Activated T-helper 1 cell treated with anti-CD3 and anti-CD28 coated beads, Interleukin-12 subunit alpha, Interleukin-12 subunit beta, Interleukin-2, Interleukin-4 antibody, amounts not matched to agents 30 ng/mL and 10 ng/mL and 1 ng/mL, durations not matched to agents 14 hours and 24 hours and 36 hours (primary cell): ENCODE measurements at regions not wholly inside any gene's neighbourhood (a gene's known extent, or its start where the extent isn't known, plus 50 kb on each side); places are given as distances from the start of the nearest gene placed in this dataset.
"Not testable (repeated sequence)": the region's sequence is repeated elsewhere in the genome, so short reads cannot be mapped to it uniquely, and the experiment has no call there.

Experiments
- DNase-seq: peaks from one replicate; pipeline ENCODE4 v3.0.0; 2021; ENCODE audit warnings: low spot score
- H3K27ac Mint-ChIP-seq: one replicate; pipeline ENCODE4 v1.8.0; 2021; ENCODE audit warnings: mild to moderate bottlenecking, mixed read lengths
- H3K27me3 Mint-ChIP-seq: one replicate; pipeline ENCODE4 v1.8.0; 2022; ENCODE audit warnings: mild to moderate bottlenecking, moderate library complexity, mixed read lengths; ENCODE audit not compliant: insufficient read depth
- H3K36me3 Mint-ChIP-seq: one replicate; pipeline ENCODE4 v1.8.0; 2021; ENCODE audit warnings: low read depth, mixed read lengths
- H3K4me1 Mint-ChIP-seq: one replicate; pipeline ENCODE4 v1.8.0; 2021; ENCODE audit warnings: low read depth, mixed read lengths
- H3K4me3 Mint-ChIP-seq: one replicate; pipeline ENCODE4 v1.8.0; 2021; ENCODE audit warnings: mild to moderate bottlenecking, moderate library complexity, mixed read lengths
- H3K9me3 Mint-ChIP-seq: one replicate; pipeline ENCODE4 v1.8.0; 2021; ENCODE audit warnings: mixed read lengths
- intact Hi-C: fragments of 100-400 bp; cut with micrococcal nuclease; formaldehyde crosslinking; loops from one replicate; pipeline ENCODE4 v1.15.1; 2024

DNA sequence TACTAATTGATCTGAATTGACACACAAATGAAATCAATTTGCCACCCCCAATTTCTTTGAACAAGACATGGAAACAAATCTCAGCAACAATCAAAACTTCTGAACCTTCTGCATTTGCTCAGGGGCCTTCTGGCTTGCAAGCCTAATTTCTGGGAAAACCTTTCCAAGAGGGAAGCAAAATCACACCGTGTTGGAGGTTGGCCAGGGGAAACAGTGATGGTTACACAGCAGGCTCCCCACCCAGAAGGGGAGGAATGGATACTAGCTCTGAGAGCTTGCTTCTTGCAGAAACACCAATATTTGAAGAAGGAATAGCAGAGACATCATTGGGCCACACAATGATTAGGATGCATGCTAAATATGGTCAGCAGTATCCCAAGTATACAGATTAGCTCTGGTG, 488.6 kb upstream of the TRPC7 start:
- Mint-ChIP-seq H3K4me1 (no peaks in the 10 kb centered on the region), H3K9me3 (peaks cover 19% of the 10 kb centered on the region), H3K36me3 (no peaks in the 10 kb centered on the region), H3K27me3 (no peaks in the 10 kb centered on the region), H3K4me3 (no peak overlapping the region), H3K27ac (no peak overlapping the region)
- no peak for DNase-seq
- intact Hi-C loops: no loop called here

DNA sequence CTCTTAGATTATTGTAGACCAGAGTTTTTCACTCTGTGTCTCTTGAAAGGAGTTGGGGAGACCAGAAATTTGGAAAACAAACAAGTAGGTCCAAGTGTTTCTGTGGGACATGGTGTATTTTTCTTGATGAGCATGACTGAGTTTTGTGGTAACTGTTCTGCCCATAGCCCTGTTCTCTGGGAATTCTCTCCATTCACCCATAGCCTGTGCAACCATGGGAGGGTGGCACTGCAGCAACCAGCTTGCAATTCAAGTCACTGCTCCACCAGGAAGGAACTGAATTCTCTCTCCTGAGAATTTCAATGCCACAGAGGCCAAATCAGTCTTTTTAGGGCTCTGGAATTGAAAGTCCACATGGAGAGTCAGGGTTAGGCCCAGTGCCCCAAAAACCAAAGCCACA, 475.3 kb upstream of the TRPC7 start:
- Mint-ChIP-seq H3K27ac (no peak overlapping the region), H3K4me1 (no peaks in the 10 kb centered on the region), H3K9me3 (no peaks in the 10 kb centered on the region), H3K36me3 (no peaks in the 10 kb centered on the region), H3K27me3 (no peaks in the 10 kb centered on the region), H3K4me3 (no peak overlapping the region)
- DNase-seq: no peak
- intact Hi-C loops: no loop called here

DNA sequence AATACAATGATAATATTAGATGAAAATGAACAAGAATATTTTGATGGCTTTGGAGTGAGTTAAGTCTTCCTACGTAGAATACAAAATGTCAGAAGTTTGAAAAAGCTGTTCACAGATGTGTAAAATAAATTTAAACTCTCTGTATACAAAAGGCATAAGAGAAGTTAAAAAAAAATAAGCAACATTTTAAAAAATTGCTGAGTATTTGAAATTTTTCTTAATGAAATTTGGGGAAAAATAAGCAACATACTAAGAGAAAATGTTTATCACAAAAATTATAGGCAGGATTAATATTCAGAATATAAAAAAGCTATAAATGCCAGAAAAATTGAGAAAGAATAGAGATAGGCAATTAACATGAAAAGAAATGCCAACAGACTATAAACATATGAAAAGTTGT, 470.7 kb upstream of the TRPC7 start:
- no peak overlapping the region for H3K27ac Mint-ChIP-seq
- intact Hi-C loops: no loop called here
- peaks cover under 1% of the 10 kb centered on the region for H3K9me3 Mint-ChIP-seq
- no peak for DNase-seq
- H3K4me3 Mint-ChIP-seq: no peak overlapping the region
- H3K4me1 Mint-ChIP-seq: no peaks in the 10 kb centered on the region
- no peaks in the 10 kb centered on the region for H3K27me3 Mint-ChIP-seq
- no peaks in the 10 kb centered on the region for H3K36me3 Mint-ChIP-seq

DNA sequence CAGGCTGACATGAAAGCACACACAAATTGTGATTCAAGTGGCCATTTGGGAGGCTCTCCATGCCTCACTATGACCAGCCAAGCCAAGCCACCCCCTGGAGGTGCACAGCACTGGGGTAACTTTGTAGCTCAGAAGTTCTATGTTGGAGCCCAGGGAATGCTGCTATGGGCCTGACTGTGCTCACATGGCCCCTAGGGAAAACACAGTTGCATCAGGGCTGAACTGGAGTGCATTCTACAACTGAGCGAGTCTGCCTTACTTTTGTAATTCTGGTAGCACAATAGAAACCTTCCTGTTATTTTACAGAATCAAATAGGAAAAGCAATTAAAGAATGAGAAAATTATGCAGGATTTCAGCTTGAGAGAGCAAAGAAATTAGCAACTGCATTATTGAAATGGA, 455.5 kb upstream of the TRPC7 start:
- Mint-ChIP-seq H3K36me3 (no peaks in the 10 kb centered on the region), H3K9me3 (no peaks in the 10 kb centered on the region), H3K27ac (no peak overlapping the region), H3K4me1 (no peaks in the 10 kb centered on the region), H3K27me3 (no peaks in the 10 kb centered on the region), H3K4me3 (no peak overlapping the region)
- intact Hi-C loops: no loop called here
- no peak for DNase-seq

DNA sequence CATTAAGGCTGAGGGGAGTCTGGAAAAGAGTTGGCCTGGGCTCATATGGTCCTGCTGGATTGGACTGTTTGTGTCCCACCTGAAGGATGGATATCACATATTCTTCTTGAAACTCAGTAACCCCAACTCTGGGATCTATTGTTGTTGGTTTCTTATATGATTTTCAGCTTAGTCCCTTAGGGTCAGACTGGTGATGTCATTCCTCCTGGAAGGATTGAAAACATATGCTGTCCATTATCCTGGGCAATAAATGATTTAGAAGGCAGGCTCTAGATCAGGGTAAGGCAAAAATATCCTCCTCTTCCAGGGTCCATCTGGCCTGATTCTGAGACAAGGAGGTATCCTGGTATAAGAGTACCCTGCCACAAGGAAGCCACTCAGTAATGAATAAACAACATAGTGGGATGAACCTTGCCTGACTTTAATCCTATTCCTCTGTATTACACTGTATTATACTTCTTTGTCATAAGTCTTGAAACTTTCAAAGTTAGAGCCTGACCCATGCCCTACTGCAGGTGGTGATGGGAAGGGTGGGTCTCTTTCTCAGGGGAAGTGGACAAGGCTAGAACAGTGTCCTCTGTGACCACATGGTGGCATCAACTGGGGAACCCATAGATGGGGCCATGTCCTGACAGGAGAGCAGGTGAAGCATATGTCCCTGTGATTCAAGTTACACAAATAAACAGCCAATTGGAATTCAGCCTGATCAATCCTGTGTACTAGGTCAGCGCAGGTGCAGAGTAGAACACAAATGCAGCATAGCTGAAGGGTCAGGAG, 454.4 kb upstream of the TRPC7 start:
- Mint-ChIP-seq H3K4me3 (no peak overlapping the region), H3K27ac (no peak overlapping the region), H3K4me1 (no peaks in the 10 kb centered on the region), H3K27me3 (no peaks in the 10 kb centered on the region), H3K9me3 (no peaks in the 10 kb centered on the region), H3K36me3 (no peaks in the 10 kb centered on the region)
- intact Hi-C loops: no loop called here
- no peak for DNase-seq

DNA sequence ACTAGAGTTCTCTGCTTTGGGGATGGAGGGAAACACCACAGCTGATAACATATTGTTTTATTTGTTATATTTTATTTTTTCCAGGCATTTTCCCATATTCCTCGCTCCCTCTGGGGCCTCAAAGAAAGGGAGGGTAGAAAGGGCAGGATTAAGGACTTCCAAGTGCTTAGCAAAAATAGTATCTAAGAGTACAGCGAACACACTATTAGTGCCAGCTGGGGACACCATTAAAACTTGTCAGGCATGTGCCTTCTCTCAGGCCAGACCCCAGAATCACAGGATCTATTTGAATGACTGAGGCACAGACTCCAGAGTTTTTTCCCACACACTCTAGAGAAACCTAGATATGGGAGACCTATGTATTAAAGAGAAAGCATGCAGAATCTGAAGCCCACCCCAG, 451.0 kb upstream of the TRPC7 start:
- no peak for DNase-seq
- Mint-ChIP-seq H3K36me3 (no peaks in the 10 kb centered on the region), H3K9me3 (no peaks in the 10 kb centered on the region), H3K27ac (no peak overlapping the region), H3K27me3 (no peaks in the 10 kb centered on the region), H3K4me1 (no peaks in the 10 kb centered on the region), H3K4me3 (no peak overlapping the region)
- intact Hi-C loops: no loop called here

DNA sequence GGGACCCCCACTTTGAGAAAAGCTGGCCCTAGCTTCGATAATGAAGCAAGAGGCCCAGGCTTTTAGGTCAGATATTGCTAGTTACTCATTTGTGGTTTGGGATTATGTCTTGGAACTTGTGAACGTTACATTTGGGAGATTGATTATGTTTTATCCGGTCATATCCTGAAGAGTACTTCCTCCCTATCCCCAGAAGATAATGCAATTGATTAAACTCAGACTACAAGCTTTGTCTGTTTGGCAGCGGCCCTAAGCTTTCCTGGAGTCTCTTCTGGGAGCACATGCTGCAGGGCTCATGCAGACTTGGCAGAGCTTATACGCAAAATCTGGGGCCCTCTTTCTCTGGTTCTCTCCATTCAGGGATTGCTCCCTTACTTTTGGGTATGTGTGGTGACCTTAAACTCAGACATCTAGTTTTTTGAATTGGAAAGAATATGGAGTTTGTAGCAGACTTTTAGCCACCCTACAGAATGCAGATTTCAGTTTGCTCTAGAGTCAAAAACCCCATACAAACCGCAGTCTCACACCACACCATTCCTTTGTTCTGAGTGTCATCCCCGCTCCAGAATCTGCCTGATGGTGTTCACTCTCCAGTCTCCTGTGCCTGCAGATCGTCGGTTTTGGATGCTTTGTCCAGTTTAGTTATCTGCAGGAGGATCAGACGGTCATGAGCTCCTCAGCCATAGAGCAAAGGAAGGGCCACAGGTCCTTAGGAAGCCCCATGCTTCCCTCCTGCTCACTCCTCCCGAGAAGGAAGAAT, 449.5 kb upstream of the TRPC7 start:
- Mint-ChIP-seq H3K27ac (no peak overlapping the region), H3K27me3 (no peaks in the 10 kb centered on the region), H3K4me1 (no peaks in the 10 kb centered on the region), H3K36me3 (no peaks in the 10 kb centered on the region), H3K4me3 (no peak overlapping the region), H3K9me3 (no peaks in the 10 kb centered on the region)
- intact Hi-C loops: no loop called here
- no peak for DNase-seq

DNA sequence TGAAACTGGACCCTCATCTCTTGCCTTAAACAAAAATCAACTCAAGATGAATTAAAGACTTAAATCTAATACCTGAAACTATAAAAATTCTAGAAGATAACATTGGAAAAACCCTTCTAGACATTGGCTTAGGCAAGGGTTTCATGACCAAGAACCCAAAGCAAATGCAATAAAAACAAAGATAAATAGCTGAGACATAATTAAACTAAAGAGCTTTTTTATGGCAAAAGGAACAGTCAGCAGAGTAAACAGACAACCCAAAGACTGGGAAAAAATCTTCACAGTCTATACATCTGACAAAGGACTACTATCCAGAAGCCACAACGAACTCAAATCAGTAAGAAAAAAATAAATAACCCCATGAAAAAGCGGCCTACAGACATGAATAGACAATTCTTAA, 446.9 kb upstream of the TRPC7 start:
- H3K27ac Mint-ChIP-seq, H3K27me3 Mint-ChIP-seq, H3K4me3 Mint-ChIP-seq, intact Hi-C loops, H3K4me1 Mint-ChIP-seq, DNase-seq, H3K36me3 Mint-ChIP-seq, H3K9me3 Mint-ChIP-seq: not testable (repeated sequence)

DNA sequence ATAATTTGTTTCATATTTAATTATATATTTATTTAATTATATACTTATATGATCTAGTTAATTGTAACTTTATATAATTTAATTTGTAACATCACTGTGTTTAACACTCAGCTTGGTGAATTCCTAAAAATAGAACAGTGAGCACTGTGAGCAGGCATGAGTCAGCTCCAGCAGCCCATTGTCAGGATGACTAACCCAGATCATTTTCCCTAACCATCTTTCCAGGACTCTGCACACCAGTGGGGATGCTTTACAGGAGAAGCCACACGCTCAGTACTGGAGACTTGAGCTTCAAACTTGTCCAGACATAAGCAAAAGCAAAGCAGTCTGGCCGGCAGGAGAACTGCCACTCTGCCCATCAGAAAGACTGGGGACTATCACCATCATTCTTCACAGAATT, 446.2 kb upstream of the TRPC7 start:
- DNase-seq: no peak
- H3K36me3 Mint-ChIP-seq: no peaks in the 10 kb centered on the region
- H3K9me3 Mint-ChIP-seq: no peaks in the 10 kb centered on the region
- no peaks in the 10 kb centered on the region for H3K27me3 Mint-ChIP-seq
- H3K27ac Mint-ChIP-seq: no peak overlapping the region
- no peak overlapping the region for H3K4me3 Mint-ChIP-seq
- intact Hi-C loops: no loop called here
- no peaks in the 10 kb centered on the region for H3K4me1 Mint-ChIP-seq

DNA sequence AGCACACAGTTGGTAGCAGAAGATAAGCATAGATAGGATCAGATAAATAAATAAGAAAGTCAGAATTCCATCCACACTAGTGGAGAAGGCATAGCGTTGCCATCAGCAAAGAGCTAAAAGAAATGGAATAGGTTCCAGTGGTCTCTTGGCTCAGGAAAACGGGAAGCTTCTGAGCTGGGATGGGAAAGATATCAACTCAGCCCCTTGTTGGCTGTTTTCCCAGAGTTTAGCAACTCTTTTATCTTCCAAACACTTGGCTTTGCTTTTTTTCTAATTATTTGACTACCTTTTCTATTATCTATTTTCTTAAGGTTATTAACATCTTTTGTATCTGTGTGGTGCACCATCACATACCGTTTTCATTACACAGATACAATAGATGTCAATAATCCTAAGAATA, 445.7 kb upstream of the TRPC7 start:
- Mint-ChIP-seq H3K9me3 (no peaks in the 10 kb centered on the region), H3K4me3 (no peak overlapping the region), H3K36me3 (no peaks in the 10 kb centered on the region), H3K27me3 (no peaks in the 10 kb centered on the region), H3K27ac (no peak overlapping the region), H3K4me1 (no peaks in the 10 kb centered on the region)
- DNase-seq: no peak
- intact Hi-C loops: no loop called here

DNA sequence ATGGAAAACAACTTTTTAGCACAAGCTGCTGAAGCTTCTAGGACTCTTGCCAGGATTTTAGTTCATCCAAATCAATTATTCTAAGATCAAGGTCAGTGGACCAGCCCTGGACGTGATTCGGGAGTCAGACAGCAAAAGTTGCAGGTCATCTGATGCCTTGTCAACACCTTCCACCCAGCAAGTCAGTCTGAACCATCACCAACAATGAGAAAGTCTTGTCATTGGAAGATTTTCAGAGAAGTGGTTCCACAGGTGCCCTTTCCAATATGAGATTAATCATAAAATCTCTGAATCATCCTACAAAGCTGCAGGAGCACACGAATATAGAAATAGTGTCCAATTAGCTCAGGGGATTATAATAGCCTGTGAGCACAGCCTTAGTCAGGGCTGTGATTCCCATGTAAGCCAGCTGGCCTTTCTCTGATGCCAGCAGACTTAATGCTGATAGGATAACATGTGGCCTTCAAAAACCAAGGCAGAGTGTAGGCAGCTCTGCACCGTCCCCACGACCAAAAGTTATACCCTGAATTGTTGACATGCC, 445.0 kb upstream of the TRPC7 start:
- H3K4me3 Mint-ChIP-seq: no peak overlapping the region
- no peak overlapping the region for H3K27ac Mint-ChIP-seq
- no peaks in the 10 kb centered on the region for H3K4me1 Mint-ChIP-seq
- intact Hi-C loops: no loop called here
- no peaks in the 10 kb centered on the region for H3K27me3 Mint-ChIP-seq
- H3K36me3 Mint-ChIP-seq: no peaks in the 10 kb centered on the region
- no peak for DNase-seq
- no peaks in the 10 kb centered on the region for H3K9me3 Mint-ChIP-seq

DNA sequence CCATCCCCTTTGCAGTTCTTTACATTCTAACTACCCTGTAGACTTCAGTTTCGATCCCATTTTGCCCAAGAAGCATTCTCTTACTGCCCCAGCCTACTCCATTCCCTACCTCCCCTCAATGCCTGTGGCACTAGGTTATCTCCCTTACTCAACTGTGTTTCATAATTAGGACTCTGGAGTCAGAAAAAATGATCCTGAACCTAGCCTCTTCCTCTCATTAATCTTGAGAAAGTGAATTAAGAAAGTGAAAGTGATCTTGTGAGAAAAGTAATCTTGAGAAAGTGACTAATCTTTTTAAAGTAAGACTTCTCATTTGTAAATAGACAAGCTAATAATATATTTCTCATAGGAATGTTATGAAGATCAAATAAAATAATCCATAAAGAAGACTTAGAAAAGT, 444.0 kb upstream of the TRPC7 start:
- Mint-ChIP-seq H3K4me3 (no peak overlapping the region), H3K9me3 (no peaks in the 10 kb centered on the region), H3K27ac (no peak overlapping the region), H3K27me3 (no peaks in the 10 kb centered on the region), H3K36me3 (no peaks in the 10 kb centered on the region), H3K4me1 (no peaks in the 10 kb centered on the region)
- intact Hi-C loops: no loop called here
- DNase-seq: no peak

DNA sequence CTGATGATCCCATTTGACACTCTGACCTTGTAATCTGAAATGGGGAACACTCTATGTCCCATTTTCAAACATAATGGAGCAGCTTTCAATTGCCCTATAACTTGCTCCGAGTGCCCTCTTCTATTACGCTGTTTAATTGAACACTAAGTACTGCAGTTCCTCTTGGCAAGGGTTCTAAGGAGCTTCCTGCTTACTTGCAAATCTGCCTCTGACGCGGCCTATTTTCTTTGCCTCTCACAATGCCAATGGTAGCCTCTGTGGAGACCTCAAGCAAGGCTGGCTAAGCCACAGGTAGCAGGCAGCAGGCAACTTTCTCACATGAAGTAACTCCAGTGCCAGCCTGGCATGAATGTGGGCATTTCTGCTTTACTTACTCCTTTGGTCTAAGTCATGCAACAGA, 443.4 kb upstream of the TRPC7 start:
- Mint-ChIP-seq H3K4me3 (no peak overlapping the region), H3K9me3 (no peaks in the 10 kb centered on the region)
- intact Hi-C loops: no loop called here

More for the DNA sequence above, 443.4 kb upstream of the TRPC7 start:
- DNase-seq: no peak
- Mint-ChIP-seq H3K27me3 (no peaks in the 10 kb centered on the region), H3K36me3 (no peaks in the 10 kb centered on the region), H3K4me1 (no peaks in the 10 kb centered on the region), H3K27ac (no peak overlapping the region)
